ENCODE measurements at regions not wholly inside any gene's neighbourhood (a gene's known extent, or its start where the extent isn't known, plus 50 kb on each side); places are given as distances from the start of the nearest gene placed in this dataset.

DNA sequence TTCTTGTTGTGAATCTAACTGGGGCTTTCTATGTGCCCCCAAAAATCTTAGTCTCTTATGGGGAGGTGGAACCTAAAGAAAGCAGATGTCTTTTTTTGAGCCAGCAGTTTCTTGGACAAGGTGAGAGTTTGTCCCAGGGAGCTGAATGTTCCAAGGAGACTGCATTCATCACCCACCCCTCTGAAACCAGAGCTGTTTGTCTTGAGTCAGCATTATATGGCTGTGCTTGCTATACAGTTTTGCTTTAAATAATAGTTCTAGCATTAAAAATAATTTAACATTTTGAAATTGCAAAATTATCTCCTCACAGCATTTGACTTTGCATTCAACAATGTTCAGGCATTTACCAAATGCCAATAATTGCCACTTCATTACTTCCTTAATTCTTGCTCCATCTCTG is 813.3 kb downstream of the BCL11B start:
- no peaks in the 10 kb centered on the region for H4K20me1 ChIP-seq (replicated peaks; ENCODE audit: control insufficient read depth, extremely low read depth, insufficient read depth, low read length)
- intact Hi-C loops (cut with micrococcal nuclease): no loop called here

DNA sequence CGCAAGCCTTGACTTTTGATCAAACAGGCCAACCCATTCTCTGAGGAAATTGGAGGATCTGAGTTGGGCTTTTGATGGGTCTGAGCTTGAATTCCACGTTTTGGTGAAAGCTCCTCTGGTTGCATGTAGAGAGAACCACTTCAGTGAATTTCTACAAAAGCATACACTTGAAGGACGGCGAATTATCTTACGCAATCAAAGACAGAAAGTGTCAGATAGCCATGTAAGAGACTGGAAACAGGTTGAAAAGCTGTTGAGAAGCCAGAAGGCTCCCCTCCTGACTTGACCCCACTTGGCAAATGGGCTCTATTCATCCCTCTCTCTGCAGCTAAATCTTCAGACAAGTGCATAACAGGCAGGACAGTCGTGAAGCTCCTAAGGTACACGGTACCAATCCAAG is 809.1 kb downstream of the BCL11B start:
- TF ChIP-seq POLR2A (IDR thresholded peaks at IDR 0.05; ENCODE audit: low read depth, low read length) (no peak), MYC (IDR thresholded peaks at IDR 0.05; ENCODE audit: low read depth, low read length) (no peak), FOS (IDR thresholded peaks at IDR 0.05; ENCODE audit: borderline replicate concordance, insufficient read depth, low read length) (no peak), POLR2AphosphoS5 (IDR thresholded peaks at IDR 0.05; ENCODE audit: insufficient read depth, low read depth, low read length) (no peak)
- TF ChIP-seq, protein P1, sequence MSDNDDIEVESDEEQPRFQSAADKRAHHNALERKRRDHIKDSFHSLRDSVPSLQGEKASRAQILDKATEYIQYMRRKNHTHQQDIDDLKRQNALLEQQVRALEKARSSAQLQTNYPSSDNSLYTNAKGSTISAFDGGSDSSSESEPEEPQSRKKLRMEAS (IDR thresholded peaks at IDR 0.05; ENCODE audit: insufficient read depth, insufficient read length): no peak
- no peak overlapping the region for H3K4me2 ChIP-seq (ENCODE audit: insufficient read depth, low read length)
- CTCF ChIA-PET: no interaction called here
- no peaks in the 10 kb centered on the region for H3K36me3 ChIP-seq (ENCODE audit: control insufficient read depth in 2 of 2, extremely low read depth in 1 of 2, insufficient read depth in 2 of 2, low read length in 2 of 2)
- no peaks in the 10 kb centered on the region for H3K4me1 ChIP-seq (ENCODE audit: control insufficient read depth, extremely low read depth, insufficient read depth, low read length)
- POLR2A ChIA-PET: no interaction called here
- H3K9me1 ChIP-seq (replicated peaks; ENCODE audit: control insufficient read depth, extremely low read depth, insufficient read depth, low read length): no peaks in the 10 kb centered on the region
- no peak overlapping the region for H3K27ac ChIP-seq (ENCODE audit: insufficient read depth, low read depth, low read length)
- H3K27me3 ChIP-seq (ENCODE audit: control insufficient read depth in 2 of 2, insufficient read depth in 2 of 2, low read length in 2 of 2): no peaks in the 10 kb centered on the region
- peaks cover 12% of the 10 kb centered on the region for H3K9me3 ChIP-seq (replicated peaks; ENCODE audit: control insufficient read depth, insufficient read depth, low read length)
- no peaks in the 10 kb centered on the region for H4K20me1 ChIP-seq (replicated peaks; ENCODE audit: control insufficient read depth, extremely low read depth, insufficient read depth, low read length)
- H3K79me2 ChIP-seq (ENCODE audit: control insufficient read depth, insufficient read depth, low read length): no peaks in the 10 kb centered on the region
- intact Hi-C loops (cut with micrococcal nuclease) (no loop called here), dilution Hi-C loops (cut with MboI; ENCODE audit: extremely low pct_ligation_motif_present, low sequenced_read_pairs) (no loop called here)
- no peak overlapping the region for H3K4me3 ChIP-seq (replicated peaks in 1 of 3; ENCODE audit: insufficient read depth in 1 of 3, low read depth in 1 of 3, low read length in 3 of 3)
- no TSS peak for BruUV-seq (replicated peaks)
- no peak overlapping the region for H3K9ac ChIP-seq (replicated peaks; ENCODE audit: extremely low read depth, insufficient read depth, low read length)
- no peak for DNase-seq (ENCODE audit: low read depth, low spot score)
- H2AFZ ChIP-seq (ENCODE audit: low read depth, low read length): no peak overlapping the region
- no peak for FAIRE-seq

More for the DNA sequence above, 813.3 kb downstream of the BCL11B start:
- H3K9me3 ChIP-seq (replicated peaks; ENCODE audit: control insufficient read depth, insufficient read depth, low read length): peaks cover 13% of the 10 kb centered on the region
- no peaks in the 10 kb centered on the region for H3K27me3 ChIP-seq (ENCODE audit: control insufficient read depth in 2 of 2, insufficient read depth in 2 of 2, low read length in 2 of 2)
- H2AFZ ChIP-seq (ENCODE audit: low read depth, low read length): no peak overlapping the region
- H3K4me3 ChIP-seq (replicated peaks in 1 of 3; ENCODE audit: insufficient read depth in 1 of 3, low read depth in 1 of 3, low read length in 3 of 3): no peak overlapping the region
- no peaks in the 10 kb centered on the region for H3K4me1 ChIP-seq (ENCODE audit: control insufficient read depth, extremely low read depth, insufficient read depth, low read length)
- DNase-seq (ENCODE audit: low read depth, low spot score) (no peak), FAIRE-seq (no peak)
- TF ChIP-seq POLR2A (IDR thresholded peaks at IDR 0.05; ENCODE audit: low read depth, low read length) (no peak), FOS (IDR thresholded peaks at IDR 0.05; ENCODE audit: borderline replicate concordance, insufficient read depth, low read length) (no peak), MYC (IDR thresholded peaks at IDR 0.05; ENCODE audit: low read depth, low read length) (no peak), POLR2AphosphoS5 (IDR thresholded peaks at IDR 0.05; ENCODE audit: insufficient read depth, low read depth, low read length) (no peak), GATA2 (IDR thresholded peaks at IDR 0.05; ENCODE audit: insufficient read depth, insufficient read length, low read depth, low read length) (no peak)
- TF ChIP-seq, protein P2, sequence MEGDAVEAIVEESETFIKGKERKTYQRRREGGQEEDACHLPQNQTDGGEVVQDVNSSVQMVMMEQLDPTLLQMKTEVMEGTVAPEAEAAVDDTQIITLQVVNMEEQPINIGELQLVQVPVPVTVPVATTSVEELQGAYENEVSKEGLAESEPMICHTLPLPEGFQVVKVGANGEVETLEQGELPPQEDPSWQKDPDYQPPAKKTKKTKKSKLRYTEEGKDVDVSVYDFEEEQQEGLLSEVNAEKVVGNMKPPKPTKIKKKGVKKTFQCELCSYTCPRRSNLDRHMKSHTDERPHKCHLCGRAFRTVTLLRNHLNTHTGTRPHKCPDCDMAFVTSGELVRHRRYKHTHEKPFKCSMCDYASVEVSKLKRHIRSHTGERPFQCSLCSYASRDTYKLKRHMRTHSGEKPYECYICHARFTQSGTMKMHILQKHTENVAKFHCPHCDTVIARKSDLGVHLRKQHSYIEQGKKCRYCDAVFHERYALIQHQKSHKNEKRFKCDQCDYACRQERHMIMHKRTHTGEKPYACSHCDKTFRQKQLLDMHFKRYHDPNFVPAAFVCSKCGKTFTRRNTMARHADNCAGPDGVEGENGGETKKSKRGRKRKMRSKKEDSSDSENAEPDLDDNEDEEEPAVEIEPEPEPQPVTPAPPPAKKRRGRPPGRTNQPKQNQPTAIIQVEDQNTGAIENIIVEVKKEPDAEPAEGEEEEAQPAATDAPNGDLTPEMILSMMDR (IDR thresholded peaks at IDR 0.05; ENCODE audit: extremely low read depth in 1 of 2, insufficient read depth in 1 of 2, low read depth in 1 of 2, low read length in 2 of 2): no peak
- CTCF ChIA-PET: no interaction called here
- no peaks in the 10 kb centered on the region for H3K9me1 ChIP-seq (replicated peaks; ENCODE audit: control insufficient read depth, extremely low read depth, insufficient read depth, low read length)
- H3K36me3 ChIP-seq (ENCODE audit: control insufficient read depth in 2 of 2, extremely low read depth in 1 of 2, insufficient read depth in 2 of 2, low read length in 2 of 2): no peaks in the 10 kb centered on the region
- dilution Hi-C loops (cut with MboI; ENCODE audit: extremely low pct_ligation_motif_present, low sequenced_read_pairs): no loop called here
- H3K27ac ChIP-seq (ENCODE audit: insufficient read depth, low read depth, low read length): no peak overlapping the region
- no peak overlapping the region for H3K4me2 ChIP-seq (ENCODE audit: insufficient read depth, low read length)
- POLR2A ChIA-PET: no interaction called here
- no peak overlapping the region for H3K9ac ChIP-seq (replicated peaks; ENCODE audit: extremely low read depth, insufficient read depth, low read length)
- no peaks in the 10 kb centered on the region for H3K79me2 ChIP-seq (ENCODE audit: control insufficient read depth, insufficient read depth, low read length)
- BruUV-seq (replicated peaks): no TSS peak
